ENCODE measurements at regions not wholly inside any gene's neighbourhood (a gene's known extent, or its start where the extent isn't known, plus 50 kb on each side); places are given as distances from the start of the nearest gene placed in this dataset.
"Not testable (repeated sequence)": the region's sequence is repeated elsewhere in the genome, so short reads cannot be mapped to it uniquely, and the experiment has no call there.

GRCh38 chr14:22210906-22211305, 378.1 kb downstream of the DAD1 start:
- 53 to 63% methylated on average over 1 of the region's 1 CpG for WGBS, 2 donors (ENCODE audit: low coverage in 1 of 2)
- intact Hi-C loops (cut with DNase I; ENCODE audit: low total_unique reads) (no loop called here), in situ Hi-C loops (cut with MboI; ENCODE audit: low pct_ligation_motif_present in 1 of 4, low pct_unique_long_range_greater_than_20kb in 1 of 4, low sequenced_read_pairs in 3 of 4) (no loop called here)
- no peaks in the 10 kb centered on the region for H3K9me3 ChIP-seq
- TF ChIP-seq POLR2A (IDR thresholded peaks at IDR 0.05) (no peak), POLR2AphosphoS5 (IDR thresholded peaks at IDR 0.05) (no peak), CTCF (IDR thresholded peaks at IDR 0.05) (no peak), EP300 (IDR thresholded peaks at IDR 0.05; ENCODE audit: low read depth) (no peak)
- no peaks in the 10 kb centered on the region for H3K36me3 ChIP-seq
- H3K27me3 ChIP-seq = no peaks in the 10 kb centered on the region
- no peaks in the 10 kb centered on the region for H3K4me1 ChIP-seq
- DNase-seq = no peak
- H3K27ac ChIP-seq = no peak overlapping the region
- H3K4me3 ChIP-seq = no peak overlapping the region

- DNase-seq = no peak
- WGBS, 2 donors (ENCODE audit: low coverage in 1 of 2) = 0 to 39% methylated on average over 1 to 2 of the region's 2 CpGs
- Histone ChIP-seq H3K4me1 (no peaks in the 10 kb centered on the region), H3K27ac (no peak overlapping the region), H3K27me3 (no peaks in the 10 kb centered on the region), H3K4me3 (no peak overlapping the region), H3K36me3 (no peaks in the 10 kb centered on the region), H3K9me3 (no peaks in the 10 kb centered on the region)
- intact Hi-C loops (cut with DNase I; ENCODE audit: low total_unique reads) = no loop called here
- in situ Hi-C loops (cut with MboI; ENCODE audit: low pct_ligation_motif_present in 1 of 4, low pct_unique_long_range_greater_than_20kb in 1 of 4, low sequenced_read_pairs in 3 of 4) = no loop called here
- TF ChIP-seq POLR2A (IDR thresholded peaks at IDR 0.05) (no peak), EP300 (IDR thresholded peaks at IDR 0.05; ENCODE audit: low read depth) (no peak), CTCF (IDR thresholded peaks at IDR 0.05) (no peak), POLR2AphosphoS5 (IDR thresholded peaks at IDR 0.05) (no peak)
Measured at GRCh38 chr14:22210026-22210425, 379.0 kb downstream of the DAD1 start.

GRCh38 chr14:22203036-22203435, 386.0 kb downstream of the DAD1 start:
- in situ Hi-C loops (cut with MboI; ENCODE audit: low pct_ligation_motif_present in 1 of 4, low pct_unique_long_range_greater_than_20kb in 1 of 4, low sequenced_read_pairs in 3 of 4) = no loop called here
- H3K36me3 ChIP-seq = no peaks in the 10 kb centered on the region
- no peak for DNase-seq
- H3K27ac ChIP-seq = no peak overlapping the region
- H3K27me3 ChIP-seq = no peaks in the 10 kb centered on the region
- intact Hi-C loops (cut with DNase I; ENCODE audit: low total_unique reads) = no loop called here
- no peak overlapping the region for H3K4me3 ChIP-seq
- no peaks in the 10 kb centered on the region for H3K4me1 ChIP-seq
- H3K9me3 ChIP-seq = peaks cover 0 to 9% of the 10 kb centered on the region in 2 donors
- no peak for TF ChIP-seq CTCF (IDR thresholded peaks at IDR 0.05)
- TF ChIP-seq POLR2A (IDR thresholded peaks at IDR 0.05) = no peak
- no peak for TF ChIP-seq EP300 (IDR thresholded peaks at IDR 0.05; ENCODE audit: low read depth)
- no peak for TF ChIP-seq POLR2AphosphoS5 (IDR thresholded peaks at IDR 0.05)
- 88 to 92% methylated on average over 3 to 5 of the region's 5 CpGs for WGBS, 2 donors (ENCODE audit: low coverage in 1 of 2)

GRCh38 chr14:22202313-22202712, 386.7 kb downstream of the DAD1 start:
- in situ Hi-C loops (cut with MboI; ENCODE audit: low pct_ligation_motif_present in 1 of 4, low pct_unique_long_range_greater_than_20kb in 1 of 4, low sequenced_read_pairs in 3 of 4) (no loop called here), intact Hi-C loops (cut with DNase I; ENCODE audit: low total_unique reads) (no loop called here)
- 59 to 77% methylated on average over 2 of the region's 2 CpGs for WGBS, 2 donors (ENCODE audit: low coverage in 1 of 2)
- no peaks in the 10 kb centered on the region for H3K27me3 ChIP-seq
- DNase-seq = no peak
- peaks cover 0 to 10% of the 10 kb centered on the region in 2 donors for H3K9me3 ChIP-seq
- no peaks in the 10 kb centered on the region for H3K36me3 ChIP-seq
- no peak overlapping the region for H3K4me3 ChIP-seq
- no peaks in the 10 kb centered on the region for H3K4me1 ChIP-seq
- no peak overlapping the region for H3K27ac ChIP-seq
- TF ChIP-seq POLR2A (IDR thresholded peaks at IDR 0.05) = no peak

- no peak overlapping the region for H3K4me3 ChIP-seq
- in situ Hi-C loops (cut with MboI; ENCODE audit: low pct_ligation_motif_present in 1 of 4, low pct_unique_long_range_greater_than_20kb in 1 of 4, low sequenced_read_pairs in 3 of 4) (no loop called here), intact Hi-C loops (cut with DNase I; ENCODE audit: low total_unique reads) (no loop called here)
- no peaks in the 10 kb centered on the region for H3K4me1 ChIP-seq
- H3K9me3 ChIP-seq = peaks cover 0 to 10% of the 10 kb centered on the region in 2 donors
- TF ChIP-seq POLR2AphosphoS5 (IDR thresholded peaks at IDR 0.05) = no peak
- no peak for TF ChIP-seq EP300 (IDR thresholded peaks at IDR 0.05; ENCODE audit: low read depth)
- TF ChIP-seq CTCF (IDR thresholded peaks at IDR 0.05) = peak; percentile 41 to 63 (median 47)
- H3K36me3 ChIP-seq = no peaks in the 10 kb centered on the region
- WGBS, 2 donors (ENCODE audit: low coverage in 1 of 2) = 0% methylated on average over 1 of the region's 1 CpG
- no peaks in the 10 kb centered on the region for H3K27me3 ChIP-seq
- H3K27ac ChIP-seq = no peak overlapping the region
- DNase-seq = no peak
Measured at GRCh38 chr14:22200977-22201605, 387.9 kb downstream of the DAD1 start.

- DNase-seq; H3K4me1 ChIP-seq; in situ Hi-C loops (cut with MboI; ENCODE audit: low pct_ligation_motif_present in 1 of 4, low pct_unique_long_range_greater_than_20kb in 1 of 4, low sequenced_read_pairs in 3 of 4); H3K27me3 ChIP-seq; H3K4me3 ChIP-seq; H3K27ac ChIP-seq; intact Hi-C loops (cut with DNase I; ENCODE audit: low total_unique reads); H3K36me3 ChIP-seq: not testable (repeated sequence)
- H3K9me3 ChIP-seq = peaks cover 0 to 10% of the 10 kb centered on the region in 2 donors
- 87 to 100% methylated on average over 1 to 2 of the region's 2 CpGs for WGBS, 2 donors (ENCODE audit: low coverage in 1 of 2)
Measured at GRCh38 chr14:22200131-22200530, 388.9 kb downstream of the DAD1 start.
